Stimulated activated CD4-positive, alpha-beta T cell treated with anti-CD3 and anti-CD28 coated beads, Interleukin-1b, Interleukin-23, amount 100 ng/mL, for 24 hours (primary cell): ENCODE measurements at regions not wholly inside any gene's neighbourhood (a gene's known extent, or its start where the extent isn't known, plus 50 kb on each side); places are given as distances from the start of the nearest gene placed in this dataset.
"Not testable (repeated sequence)": the region's sequence is repeated elsewhere in the genome, so short reads cannot be mapped to it uniquely, and the experiment has no call there.

Experiments
- DNase-seq, 4 experiments: peaks; one replicate each; pipeline ENCODE4 v3.0.0-alpha.2; 2020; ENCODE audit warnings: low read depth in 4 of 4, low spot score in 1 of 4

DNA sequence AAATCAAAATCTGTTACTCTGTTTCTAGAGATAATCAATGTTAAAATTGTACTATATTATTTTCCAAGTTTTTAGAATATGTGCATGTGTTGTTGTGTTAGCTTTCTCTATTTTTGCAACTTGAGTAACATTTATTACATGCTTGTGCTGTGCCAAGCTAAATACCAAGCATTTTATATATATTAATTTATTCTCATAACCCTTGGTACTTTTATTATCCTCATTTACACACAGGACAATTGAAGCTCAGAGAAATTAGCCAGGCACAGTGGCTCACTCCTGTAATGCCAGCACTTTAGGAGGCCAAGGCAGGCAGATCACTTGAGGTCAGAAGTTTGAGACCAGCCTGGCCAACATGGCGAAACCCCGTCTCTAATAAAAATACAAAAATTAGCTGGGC is 254.0 kb upstream of the DMRT1 start:
- DNase-seq: no peak

DNA sequence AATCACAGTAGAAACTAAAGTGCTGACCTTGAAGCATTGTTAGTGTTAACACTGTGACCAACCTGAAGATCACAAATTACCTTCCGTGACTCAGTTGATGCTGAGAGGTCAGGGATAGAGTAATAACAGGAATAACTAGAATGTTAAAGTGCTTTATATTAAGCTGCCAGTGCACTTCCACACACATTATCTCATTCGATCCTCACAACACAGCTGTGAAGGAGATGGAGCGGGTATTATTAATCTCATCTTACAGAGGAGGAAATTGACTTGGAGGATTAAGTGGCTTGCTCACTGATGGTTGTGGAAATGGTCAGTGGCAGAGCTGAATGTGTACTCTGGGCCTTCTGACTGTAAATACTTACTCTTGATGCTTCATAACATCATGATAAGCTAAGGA is 252.5 kb upstream of the DMRT1 start:
- no peak for DNase-seq

DNA sequence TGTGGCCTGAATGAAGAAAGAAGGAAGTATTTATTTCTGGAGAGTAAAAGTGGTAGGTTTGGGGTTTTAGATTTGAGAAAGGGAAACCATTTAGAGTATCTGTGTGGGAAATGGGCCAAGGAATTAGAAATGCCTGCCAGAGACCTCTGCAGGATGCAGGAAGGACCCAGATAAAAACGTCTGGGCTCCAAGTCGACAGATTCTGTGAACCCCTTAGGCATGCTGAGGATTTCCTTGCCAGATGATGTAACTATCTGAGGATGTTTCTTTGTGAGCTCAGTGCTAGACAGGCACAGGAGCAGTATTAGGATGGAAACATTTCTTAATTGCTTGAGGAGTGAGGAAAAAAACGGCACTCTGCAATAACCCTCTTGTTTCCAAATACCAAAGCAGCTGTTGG is 251.8 kb upstream of the DMRT1 start:
- no peak for DNase-seq

GRCh38 chr9:591292-591691 is 250.2 kb upstream of the DMRT1 start:
- DNase-seq: no peak

DNA sequence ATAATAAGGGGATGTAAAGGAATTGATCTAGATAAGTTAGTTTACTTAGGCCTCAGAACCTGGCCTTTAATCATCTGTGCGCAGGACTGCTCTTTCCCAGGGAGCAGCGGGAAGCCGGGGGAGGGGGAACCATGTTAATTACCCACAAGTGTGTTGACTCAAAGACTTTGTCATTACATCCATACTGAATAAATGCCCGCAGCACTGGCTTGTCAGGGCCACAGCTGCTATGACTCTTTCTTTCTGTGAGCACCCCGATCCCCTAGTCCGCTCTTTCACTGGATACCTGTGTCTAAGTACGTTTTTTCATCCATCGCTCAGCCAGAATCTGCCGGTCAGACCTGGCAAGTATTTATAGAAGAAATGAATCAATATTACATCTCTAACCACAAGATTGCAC is 249.3 kb upstream of the DMRT1 start:
- DNase-seq: no peak

DNA sequence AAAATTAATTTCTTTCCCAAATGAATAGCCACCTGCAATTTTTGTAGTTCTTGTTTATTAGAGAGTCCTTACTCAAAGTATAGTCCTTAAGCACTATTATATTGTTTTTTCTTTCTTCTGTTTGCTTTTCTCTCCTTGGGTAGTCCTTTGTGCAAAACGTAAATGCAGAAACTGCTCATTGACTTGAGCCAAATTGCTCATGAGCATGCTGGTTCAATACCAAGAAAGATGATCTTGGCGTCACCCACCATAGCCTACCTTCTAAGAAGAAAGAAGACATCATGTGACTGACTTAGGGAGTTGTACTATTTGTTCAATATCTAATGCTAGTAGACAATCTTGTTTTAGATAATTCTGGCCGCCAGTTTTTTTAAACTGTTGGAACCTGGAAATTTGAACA is 248.8 kb upstream of the DMRT1 start:
- no peak for DNase-seq

GRCh38 chr9:593809-594208 is 247.7 kb upstream of the DMRT1 start:
- no peak for DNase-seq

- DNase-seq: no peak
Observed at GRCh38 chr9:596703-597102, 244.8 kb upstream of the DMRT1 start.

GRCh38 chr9:600006-600405 is 241.5 kb upstream of the DMRT1 start:
- no peak for DNase-seq

GRCh38 chr9:602716-603115 is 238.8 kb upstream of the DMRT1 start:
- no peak for DNase-seq

GRCh38 chr9:603126-603525 is 238.4 kb upstream of the DMRT1 start:
- DNase-seq: no peak

- no peak for DNase-seq
Observed at GRCh38 chr9:607417-607816, 234.1 kb upstream of the DMRT1 start.

GRCh38 chr9:613771-614347 is 227.6 kb upstream of the DMRT1 start:
- peak in 1 of 4 experiments; percentile 7 for DNase-seq

DNA sequence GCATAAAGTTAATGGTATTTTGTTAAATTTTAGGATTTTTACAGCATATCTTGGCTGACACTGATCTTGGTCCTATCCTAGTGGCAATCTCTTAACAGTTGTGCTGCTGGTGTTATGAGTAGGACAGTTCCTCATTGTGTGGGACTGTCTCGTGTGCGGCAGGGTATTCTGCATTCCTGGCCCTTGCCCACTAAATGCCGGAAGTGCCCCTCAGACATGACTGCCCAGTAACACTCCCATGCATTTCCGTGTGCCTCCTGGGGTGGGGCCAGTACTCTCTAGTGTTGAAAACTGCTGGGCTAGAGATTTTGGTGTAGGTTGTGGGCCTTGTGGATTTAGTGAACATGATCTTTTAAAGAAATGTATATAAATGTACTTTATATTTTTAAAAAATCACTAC is 227.1 kb upstream of the DMRT1 start:
- DNase-seq: no peak

DNA sequence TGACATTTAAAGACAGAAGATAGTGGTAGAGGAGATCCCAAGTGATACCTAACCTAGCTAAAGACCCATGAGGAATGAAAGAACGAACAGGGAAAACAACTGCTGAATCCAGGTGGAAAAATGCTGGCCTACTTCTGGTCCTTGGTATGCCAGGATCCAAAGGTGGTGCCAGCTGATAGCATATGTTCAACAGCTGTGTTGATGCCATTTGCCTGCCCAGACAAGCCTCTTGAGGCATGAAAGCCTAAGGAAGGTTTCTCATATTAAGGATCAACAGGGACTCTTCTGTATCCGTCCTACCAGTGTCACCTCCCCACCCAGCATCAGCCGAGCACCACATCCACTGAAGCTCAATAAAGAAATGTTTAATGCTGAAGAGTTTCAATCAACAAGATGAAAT is 225.7 kb upstream of the DMRT1 start:
- no peak for DNase-seq

DNA sequence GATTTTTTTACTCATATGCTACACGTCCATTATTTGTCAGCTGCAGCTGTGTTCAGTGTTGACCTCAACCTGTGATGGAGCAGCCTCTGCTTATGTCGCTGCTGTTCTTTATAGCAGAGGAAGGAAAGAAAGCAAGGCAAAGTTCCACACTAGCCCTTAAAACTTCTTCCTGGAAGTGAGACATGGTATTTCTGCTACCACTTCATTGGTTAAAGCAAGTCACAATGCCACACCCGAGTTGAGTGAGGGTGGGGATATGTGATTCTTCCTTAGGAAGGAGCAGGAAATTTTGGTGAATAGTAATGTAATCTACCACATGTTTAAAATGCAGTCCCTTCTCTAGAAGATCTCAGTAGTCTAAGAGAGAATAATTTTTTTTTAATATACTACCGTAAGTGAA is 224.8 kb upstream of the DMRT1 start:
- no peak for DNase-seq

DNA sequence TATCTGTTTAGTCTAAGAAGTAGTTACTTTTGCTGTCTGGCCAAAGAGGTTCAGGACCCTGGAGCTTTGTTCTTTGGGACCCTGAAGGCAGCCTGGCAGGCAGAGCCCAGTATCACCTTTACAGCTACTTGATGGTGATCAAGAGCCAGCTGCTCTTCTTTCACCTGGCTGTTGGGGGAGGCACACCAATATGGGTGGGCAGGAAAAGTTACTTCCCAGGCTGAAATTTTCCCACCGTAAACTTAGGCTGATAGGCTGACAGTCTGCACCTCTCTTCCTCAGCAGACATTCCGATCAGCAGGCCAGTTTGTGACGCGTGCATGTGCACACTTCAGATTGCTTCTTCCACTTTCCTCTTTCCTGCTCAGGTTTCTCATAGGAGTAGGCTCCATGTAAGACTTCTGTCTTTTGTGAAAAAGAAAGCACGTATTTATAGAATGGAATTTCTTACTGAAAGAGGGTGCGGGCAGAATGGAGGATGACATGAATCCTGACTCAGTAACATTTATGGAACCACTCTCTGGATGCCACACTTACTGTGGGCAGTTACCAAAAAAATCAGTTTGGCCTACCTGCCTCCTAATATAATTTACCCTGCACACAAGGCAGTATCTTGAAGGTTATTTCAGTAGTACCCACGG is 223.9 kb upstream of the DMRT1 start:
- DNase-seq: no peak

- DNase-seq: no peak
Observed at GRCh38 chr9:618478-618877, 223.0 kb upstream of the DMRT1 start.

DNA sequence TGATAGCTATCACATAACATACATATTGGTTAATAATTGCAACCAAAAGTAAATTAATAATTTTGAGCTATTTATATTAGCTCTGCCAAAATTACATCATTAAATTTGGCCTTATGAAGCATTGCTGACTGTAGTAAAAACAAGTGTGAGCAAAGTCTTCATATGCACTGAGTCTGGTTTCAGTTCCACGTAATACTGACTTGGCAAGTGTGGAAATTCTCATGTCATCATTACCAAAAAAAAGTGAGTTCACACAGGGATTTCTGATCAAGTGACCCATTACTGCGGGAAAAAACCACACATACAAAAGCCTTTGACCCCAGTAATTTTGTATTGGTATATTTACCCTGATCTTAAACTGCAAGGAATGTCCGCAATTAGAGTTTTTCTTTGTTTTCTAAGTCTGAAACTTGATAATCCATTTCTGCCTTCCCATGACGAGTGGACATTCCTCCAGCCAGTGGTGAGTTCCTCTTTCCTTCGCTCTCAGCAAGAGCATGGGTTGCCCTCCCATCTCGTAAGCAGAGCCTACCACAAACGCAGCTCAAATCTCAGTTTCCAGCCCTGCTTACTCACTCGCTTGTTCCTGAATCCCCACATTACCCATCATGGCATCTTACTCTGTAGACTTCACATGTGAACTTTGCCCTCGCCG is 220.2 kb upstream of the DMRT1 start:
- DNase-seq: no peak

- DNase-seq: no peak
Observed at GRCh38 chr9:624935-625500, 216.5 kb upstream of the DMRT1 start.

DNA sequence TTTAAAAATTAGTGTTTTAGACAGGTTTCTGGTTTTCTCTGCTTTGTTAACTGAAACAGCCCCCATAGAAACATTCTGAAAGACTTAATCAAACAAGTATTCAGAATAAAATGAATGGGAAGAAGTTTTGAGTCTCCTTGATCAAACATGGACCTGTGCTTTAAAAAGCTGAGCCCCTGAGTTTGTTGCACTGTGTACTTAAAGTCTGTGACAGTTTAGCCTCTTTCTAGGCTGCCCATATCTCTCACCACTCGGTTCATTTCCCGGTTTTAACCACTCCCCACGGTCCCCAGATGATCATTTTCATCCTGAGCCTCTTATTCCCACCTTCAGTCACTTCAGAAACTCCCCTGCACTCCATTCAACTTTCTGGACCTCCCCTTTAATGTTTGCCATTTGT is 215.9 kb upstream of the DMRT1 start:
- DNase-seq: no peak

- DNase-seq: not testable (repeated sequence)
Observed at GRCh38 chr9:626114-626513, 215.4 kb upstream of the DMRT1 start.

- DNase-seq: no peak
Observed at GRCh38 chr9:626596-626995, 214.9 kb upstream of the DMRT1 start.
